Type B pancreatic cell (in vitro differentiated cells): ENCODE measurements at regions not wholly inside any gene's neighbourhood (a gene's known extent, or its start where the extent isn't known, plus 50 kb on each side); places are given as distances from the start of the nearest gene placed in this dataset.

Experiments used
- DNase-seq: peaks from one replicate; pipeline ENCODE4 v3.0.0; 2021; ENCODE audit warnings: mixed read lengths; ENCODE audit not compliant: unreplicated experiment; ENCODE audit errors: extremely low spot score
- H3K27ac Mint-ChIP-seq: 2 replicates; pipeline ENCODE4 v1.8.0; 2021; ENCODE audit warnings: mild to moderate bottlenecking, mixed read lengths
- H3K27me3 Mint-ChIP-seq: 2 replicates; pipeline ENCODE4 v1.8.0; 2021; ENCODE audit warnings: mixed read lengths
- H3K36me3 Mint-ChIP-seq: 2 replicates; pipeline ENCODE4 v1.8.0; 2021; ENCODE audit warnings: mixed read lengths
- H3K4me1 Mint-ChIP-seq: one replicate; pipeline ENCODE4 v1.8.0; 2021; ENCODE audit warnings: mixed read lengths; ENCODE audit not compliant: unreplicated experiment
- H3K4me3 Mint-ChIP-seq: 2 replicates; pipeline ENCODE4 v1.8.0; 2021; ENCODE audit warnings: mild to moderate bottlenecking, mixed read lengths
- H3K9me3 Mint-ChIP-seq: 2 replicates; pipeline ENCODE4 v1.8.0; 2021; ENCODE audit warnings: mixed read lengths
- TF ChIP-seq, protein P1 (sequence below): fragments of 200-600 bp; sonication (generic); conservative IDR thresholded peaks from 2 replicates; pipeline ENCODE4 v1.5.0; 2021; ENCODE audit warnings: antibody characterized with exemption, mild to moderate bottlenecking

DNA sequence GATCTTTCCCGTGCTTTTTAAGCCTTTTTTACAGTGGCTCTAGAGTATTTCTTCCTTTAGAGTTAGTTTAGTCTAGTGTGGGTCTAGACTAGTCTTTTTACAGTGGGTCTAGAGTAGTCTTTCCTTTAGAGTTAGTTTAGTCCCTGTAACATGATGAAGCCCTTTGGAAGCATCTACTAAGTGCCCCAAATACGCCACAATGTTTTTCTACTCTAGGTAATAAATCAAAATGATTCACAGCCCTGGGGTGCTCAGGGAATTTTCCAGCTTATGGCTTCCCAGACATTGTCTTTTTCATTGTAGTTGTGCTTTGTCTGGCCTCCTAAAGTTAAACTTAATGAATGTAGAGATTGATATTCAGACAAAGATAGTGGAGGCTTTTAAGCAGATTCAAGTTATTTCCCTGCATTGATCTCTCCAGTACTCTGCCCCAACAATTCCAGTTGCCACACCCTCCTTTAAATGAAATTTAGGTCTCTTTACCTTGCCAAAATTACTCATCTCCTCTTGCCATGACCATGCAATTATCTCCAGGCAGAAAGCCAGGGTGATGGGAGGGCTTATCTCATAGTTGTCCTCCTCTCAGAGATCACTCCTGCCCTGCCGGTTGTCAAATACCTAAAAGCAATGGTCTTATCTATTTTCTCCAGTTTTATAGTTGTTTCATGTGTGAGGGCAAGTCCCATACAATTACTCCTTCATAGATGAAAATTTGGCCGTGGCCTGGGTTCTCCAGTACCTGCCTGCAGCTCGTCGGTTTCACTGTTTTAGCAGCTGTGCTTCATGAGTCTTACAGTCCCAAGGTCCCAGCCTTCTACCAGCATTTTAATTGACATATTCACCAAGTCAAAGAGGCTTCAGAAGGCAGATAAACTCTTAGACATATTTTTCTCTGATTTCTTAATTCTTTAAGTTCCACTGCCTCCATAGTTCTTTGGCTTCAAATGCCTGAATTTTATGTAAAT, 794.0 kb upstream of the COX7C start:
- Mint-ChIP-seq H3K4me1 (no peaks in the 10 kb centered on the region), H3K9me3 (no peaks in the 10 kb centered on the region), H3K36me3 (no peaks in the 10 kb centered on the region), H3K4me3 (no peak overlapping the region), H3K27me3 (no peaks in the 10 kb centered on the region), H3K27ac (no peak overlapping the region)
- TF ChIP-seq, protein P1, sequence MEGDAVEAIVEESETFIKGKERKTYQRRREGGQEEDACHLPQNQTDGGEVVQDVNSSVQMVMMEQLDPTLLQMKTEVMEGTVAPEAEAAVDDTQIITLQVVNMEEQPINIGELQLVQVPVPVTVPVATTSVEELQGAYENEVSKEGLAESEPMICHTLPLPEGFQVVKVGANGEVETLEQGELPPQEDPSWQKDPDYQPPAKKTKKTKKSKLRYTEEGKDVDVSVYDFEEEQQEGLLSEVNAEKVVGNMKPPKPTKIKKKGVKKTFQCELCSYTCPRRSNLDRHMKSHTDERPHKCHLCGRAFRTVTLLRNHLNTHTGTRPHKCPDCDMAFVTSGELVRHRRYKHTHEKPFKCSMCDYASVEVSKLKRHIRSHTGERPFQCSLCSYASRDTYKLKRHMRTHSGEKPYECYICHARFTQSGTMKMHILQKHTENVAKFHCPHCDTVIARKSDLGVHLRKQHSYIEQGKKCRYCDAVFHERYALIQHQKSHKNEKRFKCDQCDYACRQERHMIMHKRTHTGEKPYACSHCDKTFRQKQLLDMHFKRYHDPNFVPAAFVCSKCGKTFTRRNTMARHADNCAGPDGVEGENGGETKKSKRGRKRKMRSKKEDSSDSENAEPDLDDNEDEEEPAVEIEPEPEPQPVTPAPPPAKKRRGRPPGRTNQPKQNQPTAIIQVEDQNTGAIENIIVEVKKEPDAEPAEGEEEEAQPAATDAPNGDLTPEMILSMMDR, result no peak
- DNase-seq, result no peak

DNA sequence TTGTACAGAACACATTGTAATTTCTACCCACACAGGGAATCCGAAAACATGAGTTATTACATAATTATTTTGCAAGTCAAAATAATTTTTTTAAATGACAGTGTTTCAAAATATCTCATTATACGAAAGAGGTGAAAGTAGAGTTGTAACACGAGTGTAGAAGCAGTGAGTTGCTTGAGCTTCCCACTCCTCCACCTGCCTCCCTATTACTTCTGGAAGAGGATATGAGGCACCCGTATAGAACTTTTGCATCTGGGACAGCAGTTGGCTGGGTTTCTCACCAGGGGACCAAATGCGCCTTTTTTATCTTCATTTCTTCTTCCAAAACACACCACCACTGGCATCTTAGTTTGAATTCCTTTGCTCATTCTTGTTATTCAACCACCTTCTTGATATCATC, 779.0 kb upstream of the COX7C start:
- Mint-ChIP-seq H3K9me3 (no peaks in the 10 kb centered on the region), H3K4me3 (no peak overlapping the region), H3K36me3 (no peaks in the 10 kb centered on the region), H3K4me1 (no peaks in the 10 kb centered on the region), H3K27me3 (no peaks in the 10 kb centered on the region), H3K27ac (no peak overlapping the region)
- TF ChIP-seq, protein P1, result no peak
- no peak for DNase-seq

DNA sequence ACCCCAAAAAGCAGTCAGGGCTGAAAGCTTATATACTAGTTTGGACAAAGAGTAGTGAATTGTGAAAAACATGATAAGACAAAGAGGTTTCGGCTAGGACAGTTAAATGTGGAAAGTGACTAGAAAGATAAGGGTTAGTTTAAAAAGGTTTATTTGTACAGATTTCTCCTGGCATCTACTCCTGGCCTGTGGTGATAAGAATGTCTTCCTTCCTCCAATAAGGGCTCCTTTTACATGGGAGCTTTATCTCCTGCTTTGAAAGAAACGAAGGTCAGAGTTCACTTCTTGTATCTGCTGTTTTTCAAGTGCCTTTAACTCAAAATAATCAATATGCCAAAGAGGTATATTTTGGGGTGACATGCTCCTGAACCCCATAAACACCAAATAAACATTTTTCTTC, 776.1 kb upstream of the COX7C start:
- no peaks in the 10 kb centered on the region for H3K36me3 Mint-ChIP-seq
- DNase-seq, result no peak
- no peak overlapping the region for H3K27ac Mint-ChIP-seq
- no peaks in the 10 kb centered on the region for H3K9me3 Mint-ChIP-seq
- H3K4me1 Mint-ChIP-seq, result no peaks in the 10 kb centered on the region
- TF ChIP-seq, protein P1, result no peak
- H3K4me3 Mint-ChIP-seq, result no peak overlapping the region
- H3K27me3 Mint-ChIP-seq, result no peaks in the 10 kb centered on the region

DNA sequence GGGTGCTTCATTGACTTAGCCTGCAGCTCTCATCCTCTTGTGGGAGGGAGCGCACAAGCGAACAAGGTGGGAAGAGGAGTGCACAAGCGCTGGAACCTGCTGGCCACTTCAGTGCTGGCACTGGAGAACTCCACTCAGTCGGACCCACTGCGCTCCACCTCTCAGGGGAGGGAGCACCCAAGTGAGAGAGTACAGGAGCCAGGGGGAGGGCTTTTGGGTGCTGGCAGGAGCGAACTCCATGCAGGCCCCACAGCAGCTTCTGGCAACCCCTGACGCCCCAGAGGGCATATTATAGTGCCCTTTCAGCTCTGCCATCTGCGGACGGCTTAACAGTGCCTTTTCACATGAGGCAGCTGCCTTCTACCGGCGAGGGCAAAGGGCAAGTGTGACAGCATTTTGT, 774.2 kb upstream of the COX7C start:
- Mint-ChIP-seq H3K4me1 (no peaks in the 10 kb centered on the region), H3K27me3 (no peaks in the 10 kb centered on the region), H3K36me3 (no peaks in the 10 kb centered on the region), H3K9me3 (no peaks in the 10 kb centered on the region), H3K4me3 (no peak overlapping the region), H3K27ac (no peak overlapping the region)
- TF ChIP-seq, protein P1, result no peak
- no peak for DNase-seq

DNA sequence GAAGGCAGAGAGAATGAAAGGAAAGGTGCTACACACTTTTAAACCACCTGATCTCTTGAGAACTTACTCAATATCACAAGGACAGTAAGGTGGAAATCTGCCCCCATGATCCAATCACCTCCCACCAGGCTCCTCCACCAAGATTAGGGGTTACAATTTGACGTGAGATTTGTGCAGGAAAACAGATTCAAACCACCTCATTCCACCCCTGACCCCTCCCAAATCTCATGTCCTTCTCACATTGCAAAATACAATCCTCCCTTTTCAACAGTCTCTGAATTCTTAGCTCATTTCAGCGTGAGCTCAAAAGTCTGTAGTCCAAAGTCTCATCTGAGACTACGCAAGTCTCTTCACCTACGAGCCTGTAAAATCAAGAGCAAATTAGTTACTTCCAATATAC, 768.3 kb upstream of the COX7C start:
- Mint-ChIP-seq H3K27me3 (no peaks in the 10 kb centered on the region), H3K4me3 (no peak overlapping the region), H3K4me1 (no peaks in the 10 kb centered on the region), H3K9me3 (no peaks in the 10 kb centered on the region), H3K36me3 (no peaks in the 10 kb centered on the region), H3K27ac (no peak overlapping the region)
- DNase-seq, result no peak
- TF ChIP-seq, protein P1, result no peak
